GM19395 (cell line): ENCODE measurements at regions not wholly inside any gene's neighbourhood (a gene's known extent, or its start where the extent isn't known, plus 50 kb on each side); places are given as distances from the start of the nearest gene placed in this dataset.
A peak's percentile ranks its signal among the peaks of the same experiment; 100 is the strongest.
"Not testable (repeated sequence)": the region's sequence is repeated elsewhere in the genome, so short reads cannot be mapped to it uniquely, and the experiment has no call there.

Experiments used
- ATAC-seq: cut with Tn5 transposase; IDR thresholded peaks from one replicate; pipeline ENCODE4 v1.9.1; 2021; ENCODE audit warnings: mild to moderate bottlenecking, moderate library complexity; ENCODE audit not compliant: unreplicated experiment

DNA sequence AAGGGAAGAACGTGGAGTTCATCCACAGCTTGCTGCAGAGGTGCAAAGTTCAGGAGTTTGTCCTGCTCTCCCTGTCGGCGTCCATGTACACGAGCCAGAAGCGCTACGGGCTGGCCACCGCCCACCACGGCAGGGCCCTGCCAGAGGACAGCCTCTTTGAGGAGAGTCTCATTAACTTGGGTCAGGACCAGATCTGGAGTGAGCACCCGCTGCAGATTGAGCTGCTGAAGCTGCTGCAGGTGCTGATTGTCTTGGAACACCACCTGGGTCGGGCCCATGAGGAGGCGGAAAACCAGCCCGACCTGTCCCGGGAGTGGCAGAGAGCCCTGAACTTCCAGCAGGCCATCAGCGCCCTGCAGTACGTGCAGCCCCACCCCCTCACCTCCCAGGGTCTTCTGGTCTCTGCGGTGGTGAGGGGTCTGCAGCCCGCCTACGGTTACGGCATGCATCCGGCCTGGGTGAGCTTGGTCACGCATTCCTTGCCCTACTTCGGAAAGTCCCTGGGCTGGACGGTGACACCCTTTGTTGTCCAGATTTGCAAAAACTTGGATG lies 73.8 kb upstream of the MORC3 start:
- ATAC-seq = no peak

DNA sequence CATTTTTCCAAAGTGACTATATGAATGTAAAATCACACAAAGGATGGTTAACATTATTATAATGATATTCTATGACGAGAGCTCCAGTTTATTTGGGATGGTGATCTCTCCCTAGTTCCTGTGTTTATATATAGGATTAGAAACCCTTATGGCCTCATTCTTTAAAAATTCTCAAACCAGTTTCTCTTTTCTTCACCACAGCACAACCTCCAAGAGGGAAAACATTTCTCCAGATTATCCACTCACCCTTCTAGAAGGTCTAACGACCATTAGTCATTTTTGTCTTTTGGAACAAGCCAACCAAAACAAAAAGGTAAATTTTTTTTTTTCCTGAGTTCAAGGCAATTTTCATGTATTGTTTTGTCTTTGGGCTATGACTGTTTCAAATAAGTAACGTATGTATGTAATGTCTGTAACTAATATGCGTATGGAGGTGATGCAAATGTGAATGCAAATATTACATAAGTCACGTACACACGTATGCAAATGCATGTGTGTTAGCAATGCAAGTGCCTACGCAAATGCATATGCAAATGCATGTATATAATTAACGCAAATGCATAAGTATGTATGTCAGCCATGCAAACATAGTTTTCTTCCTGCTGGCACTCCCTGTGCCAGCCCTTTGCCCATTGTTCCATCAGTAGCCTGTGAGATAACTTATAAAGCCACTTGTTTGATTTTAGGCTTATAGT lies 72.5 kb upstream of the MORC3 start:
- ATAC-seq = no peak

DNA sequence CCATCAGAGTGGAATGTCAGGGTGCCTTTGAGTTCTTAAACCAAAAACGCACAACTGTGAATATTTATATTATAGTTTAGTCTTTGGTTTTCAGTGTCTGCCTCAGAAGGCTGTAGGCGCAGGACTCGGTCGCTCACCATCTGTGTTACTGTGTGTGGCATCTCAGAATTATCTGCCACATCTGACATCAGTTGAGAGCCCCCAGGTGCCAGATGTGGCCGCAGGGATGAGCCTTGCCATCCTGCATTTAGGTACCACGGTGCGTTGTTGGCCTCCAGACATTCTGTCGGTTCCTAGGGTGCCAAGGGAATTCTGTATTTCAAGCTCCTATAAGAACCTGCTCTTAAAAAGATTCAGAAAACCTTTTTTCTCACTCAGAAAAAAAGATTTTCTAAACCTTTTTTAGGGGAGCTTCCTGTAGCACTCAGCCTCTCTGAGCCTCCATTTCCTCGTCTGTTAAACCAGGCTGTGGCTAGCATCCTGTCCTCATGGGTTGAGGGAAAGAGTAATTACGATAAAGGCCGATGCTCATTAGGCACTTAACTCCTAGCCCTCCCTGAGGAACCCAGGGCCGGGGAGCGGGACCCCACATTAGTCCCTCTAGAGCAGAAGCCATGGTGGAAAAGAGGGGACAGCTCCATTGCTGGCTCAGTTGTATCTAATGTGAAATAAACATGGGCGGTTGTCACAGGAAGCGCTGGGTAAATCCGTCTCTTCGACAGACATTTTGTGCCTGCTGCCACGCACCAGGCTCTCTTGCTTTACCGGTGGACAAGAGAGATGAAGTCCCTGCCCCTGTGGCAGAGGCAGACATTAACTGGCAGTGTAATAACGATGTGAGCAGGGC lies 70.2 kb upstream of the MORC3 start:
- no peak for ATAC-seq

DNA sequence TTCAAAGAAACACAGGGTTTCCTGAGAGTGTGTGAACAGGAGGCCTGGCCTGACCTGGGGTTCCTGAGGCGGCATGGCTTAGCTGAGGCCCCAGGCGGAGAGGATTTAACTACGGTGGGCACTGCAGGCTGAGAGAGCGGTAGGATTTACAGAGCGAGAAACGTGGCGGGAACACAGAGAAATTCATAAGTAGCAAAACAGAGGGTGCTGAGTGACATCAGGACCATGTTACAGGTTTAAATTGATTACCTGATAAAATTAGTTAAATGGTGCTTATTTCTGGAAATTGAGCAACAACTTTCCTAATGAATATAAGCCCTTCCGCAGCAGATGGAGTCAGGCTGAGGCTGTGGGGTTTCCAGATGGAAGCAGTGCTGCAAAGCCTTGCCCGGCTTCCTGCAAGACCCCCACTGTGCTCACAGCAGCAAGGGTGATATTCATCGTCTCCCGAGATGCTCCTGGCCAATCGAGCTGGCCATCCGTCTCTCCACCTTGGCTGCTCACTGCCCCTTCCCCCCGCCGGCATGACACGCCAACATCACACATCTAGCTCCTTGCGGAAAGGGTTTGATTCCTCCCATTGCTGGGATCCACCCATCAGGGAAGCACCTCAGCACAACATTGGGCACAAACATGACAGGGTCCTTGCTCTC lies 69.4 kb upstream of the MORC3 start:
- no peak for ATAC-seq

DNA sequence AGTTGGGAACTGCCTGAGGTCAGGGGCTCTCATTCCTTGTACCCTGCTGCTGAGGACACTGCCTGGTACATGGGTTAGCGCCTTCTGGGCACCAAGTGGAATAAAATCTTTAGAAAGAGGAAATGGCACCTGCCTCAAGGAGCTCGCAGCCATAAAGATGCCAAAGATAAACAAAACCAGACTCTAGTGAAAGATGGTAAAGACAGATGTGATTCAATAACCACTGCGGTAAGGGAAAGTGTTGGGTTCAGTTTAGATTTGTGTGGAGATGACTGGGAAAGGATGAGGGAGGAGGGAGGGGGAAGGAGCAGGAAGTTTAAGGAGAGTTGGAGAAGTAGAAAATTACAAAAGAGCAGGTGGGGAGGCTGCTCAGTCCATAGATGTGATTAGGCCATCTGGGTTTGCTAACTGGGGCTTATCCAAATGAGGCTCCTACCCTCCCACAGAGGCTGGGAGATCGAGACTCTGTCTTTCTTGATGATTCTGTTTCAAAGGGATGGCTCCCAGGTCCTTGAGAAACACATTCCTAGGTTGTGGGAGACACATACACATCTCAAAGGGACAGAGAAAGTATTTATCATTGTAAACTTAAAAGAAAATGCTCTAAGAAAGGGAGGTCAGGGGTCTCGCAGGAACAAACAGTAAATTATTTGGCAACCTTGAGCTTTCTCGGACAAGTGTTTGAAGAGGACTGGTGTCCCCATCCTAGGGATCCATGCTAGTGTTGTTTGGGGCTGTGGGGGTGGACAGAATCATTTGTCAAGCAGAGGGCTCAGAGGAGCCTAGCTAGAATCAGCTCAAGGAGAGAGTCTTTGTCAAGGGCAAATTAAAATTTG lies 65.7 kb upstream of the MORC3 start:
- no peak for ATAC-seq

DNA sequence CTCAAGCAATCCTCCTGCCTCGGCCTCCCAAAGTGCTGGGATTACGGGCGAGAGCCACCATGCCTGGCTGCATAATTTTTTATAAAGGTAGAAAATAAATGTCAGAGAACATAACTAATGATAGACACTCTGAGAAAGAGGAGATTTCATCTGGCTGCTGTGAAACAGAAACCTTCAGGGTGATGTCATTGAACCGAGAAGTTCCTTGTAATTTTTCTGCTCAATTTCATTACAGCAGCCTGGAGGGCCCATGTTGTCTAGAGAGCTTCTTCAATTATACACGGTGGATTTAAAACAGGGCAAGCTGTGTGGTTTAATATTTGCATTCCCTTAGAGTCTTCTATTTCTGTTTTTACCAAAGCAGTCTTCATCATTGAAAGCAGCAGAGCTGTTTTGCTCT lies 64.3 kb upstream of the MORC3 start:
- peak; percentile 67 for ATAC-seq

DNA sequence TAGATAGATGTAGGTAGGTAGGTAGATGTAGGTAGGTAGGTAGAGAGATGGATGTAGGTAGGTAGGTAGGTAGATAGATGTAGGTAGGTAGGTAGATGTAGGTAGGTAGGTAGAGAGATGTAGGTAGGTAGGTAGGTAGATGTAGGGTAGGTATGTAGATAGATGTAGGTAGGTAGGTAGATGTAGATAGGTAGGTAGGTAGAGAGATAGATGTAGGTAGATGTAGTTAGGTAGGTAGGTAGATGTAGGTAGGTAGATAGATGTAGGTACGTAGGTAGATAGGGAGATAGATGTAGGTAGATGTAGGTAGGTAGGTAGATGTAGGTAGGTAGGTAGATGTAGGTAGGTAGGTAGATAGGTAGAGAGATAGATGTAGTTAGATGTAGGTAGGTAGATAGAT lies 62.3 kb upstream of the MORC3 start:
- no peak for ATAC-seq

DNA sequence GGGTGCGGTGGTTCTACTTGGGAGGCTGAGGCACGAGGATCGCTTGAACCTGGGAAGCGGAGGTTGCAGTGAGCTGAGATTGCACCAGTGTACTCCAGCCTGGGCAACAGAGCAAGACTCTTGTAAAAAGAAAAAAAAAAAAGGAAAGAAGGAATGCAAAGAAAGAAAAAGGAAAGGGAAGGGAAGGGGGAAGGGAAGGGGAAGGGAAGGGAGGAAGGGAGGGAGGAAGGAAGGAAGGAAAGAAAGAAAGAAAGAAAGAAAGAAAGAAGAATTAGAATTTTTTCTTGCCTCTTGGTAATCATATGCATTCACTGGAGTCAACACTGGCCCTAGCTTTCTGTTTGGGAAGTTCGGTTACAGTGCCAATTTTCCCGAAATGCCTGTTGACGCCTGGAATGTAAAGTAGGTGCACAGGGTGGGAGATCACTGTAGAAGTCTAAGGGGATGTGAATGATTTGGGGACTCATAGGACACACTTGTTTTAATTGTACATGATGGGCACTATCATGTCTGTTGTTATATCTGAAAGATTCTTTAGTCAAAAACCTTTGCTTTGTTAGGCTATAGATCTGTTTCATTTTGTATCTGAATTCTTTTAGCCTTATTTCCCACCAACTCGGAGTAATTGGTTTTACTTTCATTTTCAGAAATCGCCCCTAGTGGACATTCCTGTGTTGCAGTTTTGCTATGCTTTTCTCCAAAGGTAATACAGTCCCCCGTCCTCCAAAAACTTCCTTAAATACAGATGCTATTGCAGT lies 59.8 kb upstream of the MORC3 start:
- no peak for ATAC-seq

DNA sequence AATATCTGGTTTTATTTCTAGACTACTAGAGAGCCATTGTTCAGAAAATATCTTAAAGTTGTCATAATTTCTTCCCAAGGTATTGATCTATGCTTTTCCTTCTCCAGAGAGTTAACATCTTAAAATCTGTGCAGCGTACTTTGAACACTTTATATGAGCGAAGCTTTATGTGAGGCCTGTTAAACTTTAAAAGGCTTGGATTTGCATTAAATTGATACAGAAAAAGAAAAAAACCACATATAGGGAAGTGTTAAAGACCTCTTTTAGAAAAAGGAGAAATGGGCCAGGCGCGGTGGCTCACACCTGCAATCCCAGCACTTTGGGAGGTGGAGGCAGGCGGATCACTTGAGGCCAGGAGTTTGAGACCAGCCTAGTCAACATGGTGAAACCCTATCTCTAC lies 59.2 kb upstream of the MORC3 start:
- no peak for ATAC-seq

DNA sequence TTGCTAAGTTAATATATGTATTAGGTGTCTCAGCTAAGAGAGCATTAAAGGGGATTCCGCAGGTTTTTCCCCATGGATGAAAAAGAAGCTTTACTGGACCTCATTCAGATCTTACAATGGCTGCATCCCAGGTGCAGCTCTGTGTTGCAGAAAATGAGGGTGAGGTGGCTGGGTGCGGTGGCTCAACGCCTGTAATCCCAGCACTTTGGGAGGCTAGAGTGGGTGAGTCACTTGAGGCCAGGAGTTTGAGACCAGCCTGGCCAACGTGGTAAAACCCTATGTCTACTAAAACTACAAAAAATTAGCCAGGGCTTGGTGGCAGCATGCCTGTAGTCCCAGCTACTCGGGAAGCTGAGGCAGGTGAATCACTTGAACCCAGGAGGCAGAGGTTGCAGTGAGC lies 58.5 kb upstream of the MORC3 start:
- ATAC-seq = no peak

DNA sequence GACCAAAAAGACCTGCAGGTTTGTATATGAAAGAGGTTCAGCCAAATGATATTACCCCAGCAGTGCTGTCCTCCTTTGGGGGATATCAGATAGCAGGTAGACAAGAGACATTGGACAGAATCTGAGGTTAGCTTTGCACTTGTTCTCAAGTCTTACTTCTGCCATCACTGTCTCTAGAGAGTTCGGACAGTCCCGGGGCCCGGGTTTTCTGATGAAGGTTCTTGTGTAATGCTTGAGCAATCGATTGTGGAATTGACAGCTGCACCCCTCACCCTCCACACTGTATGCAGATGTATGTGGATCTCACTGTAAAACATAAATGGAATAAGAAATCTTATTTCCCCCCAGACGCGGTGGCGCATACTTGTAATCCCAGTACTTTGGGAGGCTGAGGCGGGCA lies 56.2 kb upstream of the MORC3 start:
- ATAC-seq = no peak

DNA sequence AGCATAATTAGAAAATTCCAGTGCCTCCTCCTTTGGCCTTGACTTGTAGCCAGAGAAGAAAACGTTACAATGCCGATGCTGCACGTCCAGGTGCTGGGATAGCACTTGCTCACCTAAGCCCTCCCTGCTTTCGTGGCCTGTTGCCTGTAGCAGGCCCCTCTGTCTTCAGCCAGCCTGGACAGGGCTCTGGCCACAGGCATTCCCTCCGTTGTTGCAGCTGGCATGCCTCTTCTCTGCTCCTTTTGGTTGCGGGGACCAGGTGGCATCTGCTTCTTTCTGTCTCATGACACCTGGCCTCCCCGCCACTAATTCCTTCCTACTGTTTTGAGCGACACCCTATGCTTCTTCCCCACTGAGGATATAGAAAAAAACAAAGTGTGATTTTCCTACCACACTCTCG lies 54.6 kb upstream of the MORC3 start:
- no peak for ATAC-seq

DNA sequence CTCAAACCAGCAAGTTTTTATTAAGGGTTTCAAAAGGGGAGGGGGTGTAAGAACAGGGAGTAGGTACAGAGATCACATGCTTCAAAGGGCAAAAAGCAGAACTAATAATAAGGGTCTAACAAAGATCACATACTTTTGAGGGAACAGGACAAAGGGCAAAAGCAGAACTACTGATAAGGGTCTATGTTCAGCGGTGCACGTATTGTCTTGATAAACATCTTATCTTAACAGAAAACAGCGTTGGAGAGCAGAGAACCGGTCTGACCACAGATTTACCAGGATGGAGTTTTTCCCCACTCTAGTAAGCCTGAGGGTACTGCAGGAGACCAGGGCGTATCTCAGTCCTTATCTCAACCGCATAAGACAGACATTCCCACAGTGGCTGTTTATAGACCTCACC lies 52.2 kb upstream of the MORC3 start:
- ATAC-seq = not testable (repeated sequence)

DNA sequence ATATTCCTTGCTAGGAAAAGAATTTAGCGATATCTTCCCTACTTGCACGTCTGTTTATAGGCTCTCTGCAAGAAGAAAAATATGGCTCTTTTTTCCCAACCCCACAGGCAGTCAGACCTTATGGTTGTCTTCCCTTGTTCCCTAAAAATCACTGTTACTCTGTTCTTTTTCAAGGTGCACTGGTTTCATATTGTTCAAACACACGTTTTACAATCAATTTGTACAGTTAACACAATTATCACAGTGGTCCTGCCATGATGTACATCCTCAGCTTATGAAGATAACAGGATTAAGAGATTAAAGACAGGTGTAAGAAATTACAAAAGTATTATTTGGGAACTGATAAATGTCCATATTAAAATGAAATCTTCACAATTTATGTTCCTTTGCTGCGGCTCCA lies 51.7 kb upstream of the MORC3 start:
- ATAC-seq = not testable (repeated sequence)
